HCEC 1CT (cell line): ENCODE measurements at regions not wholly inside any gene's neighbourhood (a gene's known extent, or its start where the extent isn't known, plus 50 kb on each side); places are given as distances from the start of the nearest gene placed in this dataset.

Experiments used
- DNase-seq: peaks from one replicate; pipeline ENCODE4 v3.0.0-alpha.2; 2017

GRCh38 chr10:2949221-2949947 lies 118.0 kb upstream of the PFKP start:
- no peak for DNase-seq

GRCh38 chr10:2948127-2948854 lies 119.1 kb upstream of the PFKP start:
- no peak for DNase-seq

- DNase-seq: no peak
Measured at GRCh38 chr10:2944788-2945187, 122.6 kb upstream of the PFKP start.

- DNase-seq: no peak
Measured at GRCh38 chr10:2943932-2944614, 123.3 kb upstream of the PFKP start.

- DNase-seq: no peak
Measured at GRCh38 chr10:2942938-2943337, 124.4 kb upstream of the PFKP start.

GRCh38 chr10:2938869-2939268 lies 128.5 kb upstream of the PFKP start:
- peak; percentile 7 for DNase-seq

- no peak for DNase-seq
Measured at GRCh38 chr10:2936816-2937215, 130.5 kb upstream of the PFKP start.

- DNase-seq: no peak
Measured at GRCh38 chr10:2935647-2936386, 131.5 kb upstream of the PFKP start.

- no peak for DNase-seq
Measured at GRCh38 chr10:2933924-2934323, 133.4 kb upstream of the PFKP start.

GRCh38 chr10:2933519-2933918 lies 133.8 kb upstream of the PFKP start:
- no peak for DNase-seq

- DNase-seq: no peak
Measured at GRCh38 chr10:2933071-2933470, 134.3 kb upstream of the PFKP start.

- no peak for DNase-seq
Measured at GRCh38 chr10:2929480-2930258, 137.7 kb upstream of the PFKP start.

- peak; percentile 34 for DNase-seq
Measured at GRCh38 chr10:2927958-2928840, 139.1 kb upstream of the PFKP start.

GRCh38 chr10:2926918-2927660 lies 140.3 kb upstream of the PFKP start:
- DNase-seq: no peak

- no peak for DNase-seq
Measured at GRCh38 chr10:2925631-2926030, 141.7 kb upstream of the PFKP start.

- no peak for DNase-seq
Measured at GRCh38 chr10:2924431-2924830, 142.9 kb upstream of the PFKP start.

- no peak for DNase-seq
Measured at GRCh38 chr10:2921956-2922680, 145.2 kb upstream of the PFKP start.

GRCh38 chr10:2920637-2921036 lies 146.7 kb upstream of the PFKP start:
- DNase-seq: no peak

GRCh38 chr10:2920168-2920567 lies 147.2 kb upstream of the PFKP start:
- no peak for DNase-seq

GRCh38 chr10:2919016-2919415 lies 148.3 kb upstream of the PFKP start:
- DNase-seq: no peak
